ENCODE measurements at regions not wholly inside any gene's neighbourhood (a gene's known extent, or its start where the extent isn't known, plus 50 kb on each side); places are given as distances from the start of the nearest gene placed in this dataset.

DNA sequence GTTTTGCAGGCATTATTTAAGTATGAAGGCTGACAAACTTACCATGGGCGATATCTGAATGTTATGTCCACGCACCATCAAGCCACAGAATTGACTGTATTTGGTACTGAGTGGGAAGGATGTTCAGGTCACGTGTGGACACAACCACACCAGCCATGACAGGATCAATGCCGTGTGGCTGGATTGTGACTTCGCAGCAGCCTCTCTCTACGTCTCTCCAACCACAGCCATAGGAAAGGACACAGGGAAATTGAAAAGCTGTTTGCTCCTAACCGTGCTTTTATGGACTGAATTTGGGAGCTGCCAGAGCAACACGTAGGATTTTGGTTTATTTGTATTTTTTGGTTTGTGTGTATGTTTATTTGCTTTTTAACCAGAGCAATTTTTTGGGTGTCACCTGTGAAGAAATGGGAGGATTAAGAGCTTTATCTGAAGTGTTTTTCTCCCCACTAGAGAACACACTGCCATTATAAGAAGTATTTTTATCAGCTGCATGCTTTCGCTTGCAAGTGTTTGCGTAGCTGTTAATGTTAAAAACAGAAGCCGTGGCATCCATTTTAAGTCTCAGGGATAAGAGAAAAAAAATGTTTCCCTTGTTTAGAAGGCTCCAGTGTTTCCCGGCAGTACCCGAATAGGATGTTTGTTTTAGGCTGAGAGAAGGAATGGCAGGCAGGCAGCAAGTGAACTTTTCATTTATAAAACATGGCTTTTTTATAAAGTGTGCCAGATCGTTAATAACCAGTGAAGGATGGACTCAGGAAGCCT lies 401.1 kb upstream of the NFE2L3 start:
- no peak for ATAC-seq
- TF ChIP-seq, protein P1, sequence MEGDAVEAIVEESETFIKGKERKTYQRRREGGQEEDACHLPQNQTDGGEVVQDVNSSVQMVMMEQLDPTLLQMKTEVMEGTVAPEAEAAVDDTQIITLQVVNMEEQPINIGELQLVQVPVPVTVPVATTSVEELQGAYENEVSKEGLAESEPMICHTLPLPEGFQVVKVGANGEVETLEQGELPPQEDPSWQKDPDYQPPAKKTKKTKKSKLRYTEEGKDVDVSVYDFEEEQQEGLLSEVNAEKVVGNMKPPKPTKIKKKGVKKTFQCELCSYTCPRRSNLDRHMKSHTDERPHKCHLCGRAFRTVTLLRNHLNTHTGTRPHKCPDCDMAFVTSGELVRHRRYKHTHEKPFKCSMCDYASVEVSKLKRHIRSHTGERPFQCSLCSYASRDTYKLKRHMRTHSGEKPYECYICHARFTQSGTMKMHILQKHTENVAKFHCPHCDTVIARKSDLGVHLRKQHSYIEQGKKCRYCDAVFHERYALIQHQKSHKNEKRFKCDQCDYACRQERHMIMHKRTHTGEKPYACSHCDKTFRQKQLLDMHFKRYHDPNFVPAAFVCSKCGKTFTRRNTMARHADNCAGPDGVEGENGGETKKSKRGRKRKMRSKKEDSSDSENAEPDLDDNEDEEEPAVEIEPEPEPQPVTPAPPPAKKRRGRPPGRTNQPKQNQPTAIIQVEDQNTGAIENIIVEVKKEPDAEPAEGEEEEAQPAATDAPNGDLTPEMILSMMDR (IDR thresholded peaks at IDR 0.05) = no peak
- no peak for TF ChIP-seq POLR2A (IDR thresholded peaks at IDR 0.05)
- no peak overlapping the region for H3K4me3 ChIP-seq

DNA sequence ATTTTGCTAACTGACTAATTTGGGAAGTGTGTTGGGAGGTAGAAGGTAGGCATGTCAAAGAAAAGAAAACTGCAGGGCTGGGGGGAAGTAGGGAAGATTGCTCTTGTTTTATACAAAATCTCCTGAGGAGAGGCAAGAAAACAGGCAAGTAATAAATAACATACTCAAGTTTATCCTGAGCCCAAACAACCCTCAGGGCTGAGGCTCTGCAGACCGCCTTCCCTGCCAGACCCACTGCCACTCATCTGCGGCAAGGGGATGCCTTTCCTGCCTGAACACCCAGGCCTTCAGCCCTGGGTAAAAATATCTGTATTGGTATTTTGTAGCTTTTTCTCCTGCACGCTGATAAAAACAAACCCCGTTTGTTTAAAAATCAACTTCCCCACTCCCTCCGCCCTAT lies 399.8 kb upstream of the NFE2L3 start:
- DNase-seq (no peak), ATAC-seq (no peak)
- no peak overlapping the region for H3K27ac ChIP-seq
- H3K36me3 ChIP-seq = no peaks in the 10 kb centered on the region
- TF ChIP-seq POLR2A (IDR thresholded peaks at IDR 0.05) = no peak
- TF ChIP-seq, protein P1 (IDR thresholded peaks at IDR 0.05) = no peak
- H3K4me1 ChIP-seq = no peaks in the 10 kb centered on the region
- no peaks in the 10 kb centered on the region for H3K27me3 ChIP-seq
- no peak overlapping the region for H3K4me3 ChIP-seq
- intact Hi-C loops (cut with DNase I) = no loop called here
- H3K9me3 ChIP-seq = no peaks in the 10 kb centered on the region
- WGBS (ENCODE audit: insufficient coverage, low coverage, low lambda C conversion rate, missing lambda C conversion rate) = 71% methylated on average over 5 of the region's 5 CpGs

More for the DNA sequence above, 401.1 kb upstream of the NFE2L3 start:
- Histone ChIP-seq H3K27me3 (no peaks in the 10 kb centered on the region), H3K9me3 (no peaks in the 10 kb centered on the region), H3K4me1 (no peaks in the 10 kb centered on the region), H3K27ac (no peak overlapping the region), H3K36me3 (no peaks in the 10 kb centered on the region)
- intact Hi-C loops (cut with DNase I) = no loop called here
- WGBS (ENCODE audit: insufficient coverage, low coverage, low lambda C conversion rate, missing lambda C conversion rate) = 24% methylated on average over 11 of the region's 14 CpGs
- no peak for DNase-seq

DNA sequence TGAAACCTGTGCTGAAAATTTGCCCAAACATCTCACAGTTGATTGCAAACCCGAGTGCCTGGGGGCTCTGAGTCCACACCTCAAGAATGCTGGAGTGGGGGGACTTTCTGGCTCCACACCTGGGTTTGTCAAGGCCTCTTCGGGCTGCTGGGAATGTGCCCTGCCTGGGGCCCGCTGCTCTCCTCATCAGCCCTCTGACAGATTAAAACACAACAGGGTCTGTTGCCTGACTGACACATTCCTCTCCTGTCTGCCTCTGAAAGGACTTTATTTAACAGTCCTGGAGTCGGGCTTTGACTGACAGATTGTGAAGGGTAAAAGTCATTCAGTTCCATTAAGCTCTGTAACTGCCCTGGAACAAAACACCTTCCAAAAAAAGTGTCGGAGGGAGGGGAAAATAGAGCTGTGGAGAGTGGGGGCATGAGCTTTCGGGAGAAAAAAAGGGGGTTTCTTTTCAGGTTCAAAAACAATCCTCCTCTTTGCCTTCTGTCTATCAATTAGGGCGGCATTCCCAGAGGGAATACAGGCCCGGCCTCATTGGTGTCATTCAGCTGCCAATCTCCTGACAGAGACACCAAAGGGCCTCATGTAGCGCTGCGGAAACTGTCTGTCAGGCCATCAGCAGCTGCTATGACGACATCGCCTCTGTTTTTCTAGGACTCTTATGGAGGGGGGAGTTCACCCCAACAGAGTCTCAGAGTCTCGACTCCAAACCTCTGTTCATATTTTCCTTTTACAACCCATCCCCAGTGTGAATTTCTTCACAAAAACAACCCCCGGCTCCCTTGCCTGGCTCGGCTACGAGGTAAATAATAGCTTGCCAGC lies 398.8 kb upstream of the NFE2L3 start:
- H3K9me3 ChIP-seq = no peaks in the 10 kb centered on the region
- intact Hi-C loops (cut with DNase I) = no loop called here
- TF ChIP-seq, protein P1 (IDR thresholded peaks at IDR 0.05) = no peak
- no peak for TF ChIP-seq POLR2A (IDR thresholded peaks at IDR 0.05)
- no peak overlapping the region for H3K27ac ChIP-seq
- no peaks in the 10 kb centered on the region for H3K36me3 ChIP-seq
- no peaks in the 10 kb centered on the region for H3K4me1 ChIP-seq
- H3K27me3 ChIP-seq = no peaks in the 10 kb centered on the region
- no peak overlapping the region for H3K4me3 ChIP-seq
- ATAC-seq (no peak), DNase-seq (no peak)
- WGBS (ENCODE audit: insufficient coverage, low coverage, low lambda C conversion rate, missing lambda C conversion rate) = 70% methylated on average over 13 of the region's 16 CpGs

DNA sequence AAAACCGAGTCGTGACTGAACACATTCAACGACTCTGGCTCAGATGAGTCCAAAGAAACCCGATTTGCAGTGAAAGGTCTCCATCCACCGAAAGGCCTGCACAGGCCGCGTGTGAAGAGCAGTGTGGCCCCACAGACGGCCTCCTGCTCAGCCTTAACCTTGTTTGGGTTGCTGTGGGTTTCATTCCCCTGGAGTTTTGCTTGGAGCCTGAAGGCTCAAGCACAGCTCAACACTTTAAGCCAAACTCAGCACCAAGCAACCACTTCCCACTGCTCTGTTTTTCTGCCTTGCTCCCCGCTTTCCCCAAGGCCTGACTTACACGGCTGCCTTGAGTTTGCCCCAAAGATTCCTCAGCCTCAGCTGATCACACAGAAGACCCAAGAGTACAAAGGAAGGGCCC lies 398.2 kb upstream of the NFE2L3 start:
- Histone ChIP-seq H3K4me3 (no peak overlapping the region), H3K36me3 (no peaks in the 10 kb centered on the region), H3K4me1 (no peaks in the 10 kb centered on the region), H3K27me3 (no peaks in the 10 kb centered on the region), H3K27ac (no peak overlapping the region), H3K9me3 (no peaks in the 10 kb centered on the region)
- WGBS (ENCODE audit: insufficient coverage, low coverage, low lambda C conversion rate, missing lambda C conversion rate) = 82% methylated on average over 7 of the region's 10 CpGs
- DNase-seq = no peak
- no peak for TF ChIP-seq POLR2A (IDR thresholded peaks at IDR 0.05)
- TF ChIP-seq, protein P1 (IDR thresholded peaks at IDR 0.05) = no peak
- no peak for ATAC-seq
- intact Hi-C loops (cut with DNase I) = no loop called here
